Fibroblast of lung (primary cell): ENCODE measurements at regions not wholly inside any gene's neighbourhood (a gene's known extent, or its start where the extent isn't known, plus 50 kb on each side); places are given as distances from the start of the nearest gene placed in this dataset.

Experiments used
- DNase-seq, 2 donors: peaks; one replicate each; pipeline versions ENCODE4 v3.0.0 to v3.0.0-alpha.2; 2010; ENCODE audit warnings: low read depth in 2 of 2
- H2AFZ ChIP-seq: 2 replicates; pipeline ENCODE4 v1.5.1; 2012; ENCODE audit warnings: low read length, control low read depth, inconsistent platforms
- H3K27ac ChIP-seq: 2 replicates; pipeline ENCODE4 v1.5.1; 2011; ENCODE audit warnings: low read length, control low read depth; ENCODE audit not compliant: insufficient read depth
- H3K27me3 ChIP-seq: 2 replicates; pipeline ENCODE4 v1.5.1; 2011; ENCODE audit warnings: mild to moderate bottlenecking, low read length; ENCODE audit not compliant: control insufficient read depth, insufficient read depth
- H3K36me3 ChIP-seq: 2 replicates; pipeline ENCODE4 v1.5.1; 2011; ENCODE audit warnings: low read length; ENCODE audit not compliant: control insufficient read depth, insufficient read depth
- H3K4me1 ChIP-seq: 2 replicates; pipeline ENCODE4 v1.5.1; 2011; ENCODE audit warnings: low read length; ENCODE audit not compliant: control insufficient read depth, insufficient read depth; ENCODE audit errors: extremely low read depth
- H3K4me2 ChIP-seq: 2 replicates; pipeline ENCODE4 v1.5.1; 2011; ENCODE audit warnings: low read length, control low read depth; ENCODE audit not compliant: insufficient read depth; ENCODE audit errors: extremely low read depth
- H3K4me3 ChIP-seq, 4 experiments: fragments of 200-600 bp in 1 of 4; sonication (generic) in 1 of 4; replicated peaks in 1 of 4; 2 replicates each; pipeline ENCODE4 v1.5.1; 2011 to 2016; ENCODE audit warnings: low read length in 4 of 4, low read depth in 3 of 4, mild to moderate bottlenecking in 3 of 4, control low read depth in 2 of 4, inconsistent platforms in 1 of 4, mixed read lengths in 1 of 4; ENCODE audit not compliant: insufficient read depth in 1 of 4; ENCODE audit errors: control extremely low read depth in 1 of 4
- H3K79me2 ChIP-seq: 2 replicates; pipeline ENCODE4 v1.5.1; 2012; ENCODE audit warnings: mild to moderate bottlenecking, low read length, inconsistent platforms; ENCODE audit not compliant: control insufficient read depth, insufficient read depth
- H3K9ac ChIP-seq: 2 replicates; pipeline ENCODE4 v1.5.1; 2011; ENCODE audit warnings: mild to moderate bottlenecking, low read length, control low read depth; ENCODE audit not compliant: insufficient read depth
- H3K9me3 ChIP-seq: 2 replicates; pipeline ENCODE4 v1.5.1; 2012; ENCODE audit warnings: low read depth, low read length; ENCODE audit not compliant: control insufficient read depth, insufficient read depth
- H4K20me1 ChIP-seq: 2 replicates; pipeline ENCODE4 v1.5.1; 2011; ENCODE audit warnings: low read length; ENCODE audit not compliant: control insufficient read depth, insufficient read depth; ENCODE audit errors: extremely low read depth
- CTCF ChIP-seq, 2 donors: IDR thresholded peaks in 1 of 2; conservative IDR thresholded peaks in 1 of 2; 1 replicate in 1 of 2; 2 replicates in 1 of 2; pipeline ENCODE4 v1.5.1; 2011 to 2012; ENCODE audit warnings: low read length in 2 of 2, control low read depth in 1 of 2, inconsistent platforms in 1 of 2, low read depth in 1 of 2, mild to moderate bottlenecking in 1 of 2
- EZH2 ChIP-seq: IDR thresholded peaks from 2 replicates; pipeline ENCODE4 v1.5.1; 2012; ENCODE audit warnings: low read length, control low read depth, mild to moderate bottlenecking; ENCODE audit errors: missing control alignments

- Histone ChIP-seq H3K9ac (no peak overlapping the region), H3K27me3 (no peaks in the 10 kb centered on the region), H3K4me2 (no peak overlapping the region), H3K36me3 (no peaks in the 10 kb centered on the region), H3K9me3 (no peaks in the 10 kb centered on the region), H3K79me2 (no peaks in the 10 kb centered on the region), H3K27ac (no peak overlapping the region), H3K4me3 (no peak overlapping the region), H3K4me1 (no peaks in the 10 kb centered on the region), H4K20me1 (peaks cover 1% of the 10 kb centered on the region), H2AFZ (no peak overlapping the region)
- TF ChIP-seq EZH2 = no peak
- no peak for TF ChIP-seq CTCF (conservative IDR thresholded peaks at IDR 0.05 in 1 of 2, IDR thresholded peaks at IDR 0.05 in 1 of 2; ENCODE audit: low read depth in 1 of 2, low read length in 2 of 2)
- DNase-seq = no peak
Measured at GRCh38 chr4:38548256-38548655, 115.7 kb upstream of the KLF3 start.

DNA sequence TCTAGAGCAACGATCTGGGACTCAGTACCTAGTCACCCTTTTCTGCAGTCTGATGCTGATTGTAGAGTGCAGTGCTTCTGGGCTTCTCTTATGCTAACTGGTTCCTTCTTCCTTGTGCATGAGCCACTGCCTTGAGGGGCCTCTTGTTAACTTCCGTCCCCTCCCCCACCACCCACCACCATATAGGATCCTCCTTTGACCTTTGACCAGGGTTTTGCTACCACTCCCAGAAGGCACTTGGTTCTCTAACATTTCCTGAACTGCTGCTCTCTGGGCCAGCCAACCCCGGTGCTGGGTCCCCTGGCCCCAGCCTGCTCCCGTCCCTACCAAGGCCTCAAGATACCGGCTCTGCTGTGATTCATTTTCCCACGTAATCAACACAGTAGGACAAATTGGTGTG lies 104.6 kb upstream of the KLF3 start:
- Histone ChIP-seq H2AFZ (no peak overlapping the region), H3K36me3 (no peaks in the 10 kb centered on the region), H3K9me3 (no peaks in the 10 kb centered on the region), H4K20me1 (no peaks in the 10 kb centered on the region), H3K27ac (no peak overlapping the region), H3K79me2 (no peaks in the 10 kb centered on the region), H3K27me3 (no peaks in the 10 kb centered on the region), H3K9ac (no peak overlapping the region), H3K4me2 (no peak overlapping the region), H3K4me3 (no peak overlapping the region), H3K4me1 (no peaks in the 10 kb centered on the region)
- DNase-seq = no peak
- TF ChIP-seq EZH2 = no peak
- no peak for TF ChIP-seq CTCF (conservative IDR thresholded peaks at IDR 0.05 in 1 of 2, IDR thresholded peaks at IDR 0.05 in 1 of 2; ENCODE audit: low read depth in 1 of 2, low read length in 2 of 2)

GRCh38 chr4:38560340-38560739 lies 103.7 kb upstream of the KLF3 start:
- Histone ChIP-seq H3K4me2 (no peak overlapping the region), H3K9me3 (no peaks in the 10 kb centered on the region), H3K4me1 (no peaks in the 10 kb centered on the region), H3K79me2 (no peaks in the 10 kb centered on the region), H3K9ac (no peak overlapping the region), H2AFZ (no peak overlapping the region), H3K4me3 (no peak overlapping the region), H3K36me3 (no peaks in the 10 kb centered on the region), H4K20me1 (no peaks in the 10 kb centered on the region), H3K27ac (no peak overlapping the region), H3K27me3 (no peaks in the 10 kb centered on the region)
- no peak for TF ChIP-seq CTCF (conservative IDR thresholded peaks at IDR 0.05 in 1 of 2, IDR thresholded peaks at IDR 0.05 in 1 of 2; ENCODE audit: low read depth in 1 of 2, low read length in 2 of 2)
- TF ChIP-seq EZH2 = no peak
- DNase-seq = no peak
